ENCODE measurements at regions not wholly inside any gene's neighbourhood (a gene's known extent, or its start where the extent isn't known, plus 50 kb on each side); places are given as distances from the start of the nearest gene placed in this dataset.

DNA sequence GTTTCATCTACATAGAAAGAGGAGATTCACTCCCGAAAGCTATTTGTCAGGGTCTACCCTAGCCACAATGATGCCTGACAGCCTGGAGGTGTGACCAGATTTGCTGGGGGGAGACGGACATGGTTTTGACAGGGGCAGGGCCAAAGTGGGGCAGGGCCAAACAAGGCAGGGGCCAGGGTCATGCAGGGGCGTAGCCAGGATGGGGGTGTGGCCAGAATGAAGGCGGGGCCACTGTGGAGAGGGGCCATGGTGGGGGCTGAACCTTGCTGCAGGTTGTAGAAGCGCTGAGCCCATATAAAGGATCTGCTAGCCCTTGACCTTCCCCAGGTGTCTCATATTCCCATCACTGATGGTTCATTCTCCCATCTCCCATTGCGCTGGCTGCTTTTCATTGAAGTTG is 184.1 kb upstream of the SULF2 start:
- TF ChIP-seq, protein P1, sequence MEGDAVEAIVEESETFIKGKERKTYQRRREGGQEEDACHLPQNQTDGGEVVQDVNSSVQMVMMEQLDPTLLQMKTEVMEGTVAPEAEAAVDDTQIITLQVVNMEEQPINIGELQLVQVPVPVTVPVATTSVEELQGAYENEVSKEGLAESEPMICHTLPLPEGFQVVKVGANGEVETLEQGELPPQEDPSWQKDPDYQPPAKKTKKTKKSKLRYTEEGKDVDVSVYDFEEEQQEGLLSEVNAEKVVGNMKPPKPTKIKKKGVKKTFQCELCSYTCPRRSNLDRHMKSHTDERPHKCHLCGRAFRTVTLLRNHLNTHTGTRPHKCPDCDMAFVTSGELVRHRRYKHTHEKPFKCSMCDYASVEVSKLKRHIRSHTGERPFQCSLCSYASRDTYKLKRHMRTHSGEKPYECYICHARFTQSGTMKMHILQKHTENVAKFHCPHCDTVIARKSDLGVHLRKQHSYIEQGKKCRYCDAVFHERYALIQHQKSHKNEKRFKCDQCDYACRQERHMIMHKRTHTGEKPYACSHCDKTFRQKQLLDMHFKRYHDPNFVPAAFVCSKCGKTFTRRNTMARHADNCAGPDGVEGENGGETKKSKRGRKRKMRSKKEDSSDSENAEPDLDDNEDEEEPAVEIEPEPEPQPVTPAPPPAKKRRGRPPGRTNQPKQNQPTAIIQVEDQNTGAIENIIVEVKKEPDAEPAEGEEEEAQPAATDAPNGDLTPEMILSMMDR (IDR thresholded peaks at IDR 0.05), result no peak
- TF ChIP-seq POLR2A (IDR thresholded peaks at IDR 0.05; ENCODE audit: low read depth) (no peak), POLR2AphosphoS5 (IDR thresholded peaks at IDR 0.05) (no peak)
